ENCODE measurements at regions not wholly inside any gene's neighbourhood (a gene's known extent, or its start where the extent isn't known, plus 50 kb on each side); places are given as distances from the start of the nearest gene placed in this dataset.
A peak's percentile ranks its signal among the peaks of the same experiment; 100 is the strongest.

- Histone ChIP-seq H3K14ac (replicated peaks; ENCODE audit: low read depth, low read length) (peak overlapping the region; percentile 36), H2BK5ac (ENCODE audit: low read depth, low read length, poor library complexity, severe bottlenecking) (peak overlapping the region; percentile 97), H3K27ac (ENCODE audit: insufficient read depth, low read length) (peak overlapping the region; percentile 100), H3K56ac (ENCODE audit: extremely low read depth, insufficient read depth, low read length) (peak overlapping the region; percentile 92), H3K27me3 (ENCODE audit: control insufficient read depth, insufficient read depth, low read length) (no peaks in the 10 kb centered on the region), H3K4me2 (ENCODE audit: low read depth, low read length) (peak overlapping the region; percentile 29; the same call in 1 of the 2 replicates), H3K4ac (ENCODE audit: low read depth, low read length) (peak overlapping the region; percentile 99), H4K8ac (ENCODE audit: low read depth in 2 of 2, low read length in 2 of 2) (peak overlapping the region; percentile 91 to 97), H3K18ac (ENCODE audit: low read depth, low read length) (peak overlapping the region; percentile 99), H3K23ac (ENCODE audit: low read depth, low read length) (peak overlapping the region; percentile 40), H2BK120ac (ENCODE audit: low read depth, low read length) (peak overlapping the region; percentile 100), H4K91ac (ENCODE audit: insufficient read depth, low read depth, low read length) (peak overlapping the region; percentile 90), H2AK9ac (replicated peaks; ENCODE audit: low read depth, low read length, poor library complexity) (no peak overlapping the region), H4K5ac (ENCODE audit: low read depth, low read length) (peak overlapping the region; percentile 100), H4K20me1 (ENCODE audit: insufficient read depth, low read length) (no peaks in the 10 kb centered on the region), H2AFZ (replicated peaks; ENCODE audit: low read length, poor library complexity) (no peak overlapping the region), H3K36me3 (ENCODE audit: control insufficient read depth, insufficient read depth, low read length) (no peaks in the 10 kb centered on the region), H3K4me1 (ENCODE audit: control insufficient read depth, insufficient read depth, low read length) (peaks cover 14% of the 10 kb centered on the region), H2BK15ac (ENCODE audit: low read depth, low read length) (peak overlapping the region; percentile 97), H3K9ac (ENCODE audit: low read depth, low read length) (peak overlapping the region; percentile 78), H3K4me3 (ENCODE audit: insufficient read depth, low read depth, low read length) (no peak overlapping the region), H2BK20ac (ENCODE audit: low read depth, low read length) (peak overlapping the region; percentile 99), H3K9me3 (ENCODE audit: control insufficient read depth, insufficient read depth, low read length) (no peaks in the 10 kb centered on the region), H2AK5ac (ENCODE audit: low read depth, low read length) (peak overlapping the region; percentile 94), H3K9me1 (ENCODE audit: insufficient read depth, low read length) (peaks cover 6% of the 10 kb centered on the region; the same call in 1 of the 2 replicates), H3K79me1 (ENCODE audit: low read depth in 1 of 2, low read length in 2 of 2) (no peaks in the 10 kb centered on the region; a peak in 1 of 4 replicates)
- in situ Hi-C loops (cut with MboI; ENCODE audit: low sequenced_read_pairs) (no loop called here), dilution Hi-C loops (cut with HindIII; ENCODE audit: low sequenced_read_pairs, unreplicated experiment) (no loop called here), intact Hi-C loops (cut with micrococcal nuclease) (loop anchor here (2.0 to 5.0 kb wide), 3 partner anchors 35 to 145 kb away; no protein-coding TSS in a partner anchor)
- WGBS, 2 experiments (ENCODE audit: extremely low coverage in 2 of 2, insufficient read length in 1 of 2) = no CpG with 5 or more reads among the region's 2 CpGs
- DNase-seq = no peak
- TF ChIP-seq RAD21 (IDR thresholded peaks at IDR 0.05; ENCODE audit: low read length) (no peak), ELK1 (IDR thresholded peaks at IDR 0.05; ENCODE audit: borderline replicate concordance, low read depth, low read length) (no peak), SMC3 (IDR thresholded peaks at IDR 0.05; ENCODE audit: low read depth, low read length) (no peak), BHLHE40 (IDR thresholded peaks at IDR 0.05; ENCODE audit: low read depth, low read length) (no peak), MXI1 (IDR thresholded peaks at IDR 0.05; ENCODE audit: borderline replicate concordance, low read depth, low read length) (no peak), CEBPB (IDR thresholded peaks at IDR 0.05; ENCODE audit: low read depth, low read length) (no peak), CTCF (conservative IDR thresholded peaks at IDR 0.05; ENCODE audit: low read depth, low read length) (no peak), RCOR1 (IDR thresholded peaks at IDR 0.05; ENCODE audit: insufficient replicate concordance, low read length) (no peak), USF2 (IDR thresholded peaks at IDR 0.05; ENCODE audit: low read depth, low read length) (no peak), MAFK (IDR thresholded peaks at IDR 0.05; ENCODE audit: low read depth, low read length) (no peak), NFE2L2 (IDR thresholded peaks at IDR 0.05; ENCODE audit: low read depth, low read length) (no peak), FOS (IDR thresholded peaks at IDR 0.05; ENCODE audit: low read depth, low read length) (no peak), MAZ (IDR thresholded peaks at IDR 0.05; ENCODE audit: borderline replicate concordance, low read depth, low read length) (no peak), RFX5 (IDR thresholded peaks at IDR 0.05; ENCODE audit: low read depth, low read length) (no peak), CHD1 (IDR thresholded peaks at IDR 0.05; ENCODE audit: low read depth, low read length) (no peak), POLR2A (IDR thresholded peaks at IDR 0.05; ENCODE audit: low read depth, low read length) (no peak)
- ChIA-PET CTCF (interaction anchor here (0.9 to 1.8 kb wide), 2 partner anchors 76 to 267 kb away, joined by 3 to 6 read pairs; no protein-coding TSS in a partner anchor), POLR2A (ENCODE audit: unreplicated experiment) (interaction anchor here (1.8 kb wide), 1 partner anchor 42 kb away, joined by 5 read pairs; no protein-coding TSS in a partner anchor)
- ATAC-seq (ENCODE audit: low read depth) = no peak
- BruUV-seq (replicated peaks) = no TSS peak
These were observed 72.3 kb upstream of the GALNT15 start for GRCh38 chr3:16102187-16102561.

All from IMR-90 (cell line).